NOMO-1 treated with dmso at 0.1 percent for 144 hours (cell line): ENCODE measurements at regions not wholly inside any gene's neighbourhood (a gene's known extent, or its start where the extent isn't known, plus 50 kb on each side); places are given as distances from the start of the nearest gene placed in this dataset.
A peak's percentile ranks its signal among the peaks of the same experiment; 100 is the strongest.
"Not testable (repeated sequence)": the region's sequence is repeated elsewhere in the genome, so short reads cannot be mapped to it uniquely, and the experiment has no call there.

Experiments used
- DNase-seq: peaks from one replicate; lab custom pipeline; 2025; ENCODE audit not compliant: unreplicated experiment; lab: John Stamatoyannopoulos, UW

DNA sequence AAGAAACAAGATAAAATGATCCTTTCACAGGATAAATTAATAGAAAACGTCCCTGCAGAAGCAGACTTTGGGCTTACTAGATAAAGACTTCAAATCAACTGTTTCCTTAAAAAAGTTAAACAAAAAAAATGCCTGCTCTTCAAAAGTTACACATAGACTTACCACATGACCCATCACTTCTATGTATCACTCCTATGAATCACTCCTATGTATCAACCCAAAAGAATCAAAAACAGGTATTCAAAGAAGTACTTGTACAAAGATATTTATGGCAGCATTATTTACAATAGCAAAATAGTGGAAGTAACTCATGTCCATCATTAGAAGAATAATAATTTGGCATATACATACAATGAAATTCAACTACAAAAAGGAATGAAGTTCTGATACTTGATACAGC, 56.3 kb upstream of the PRDM9 start:
- no peak for DNase-seq

DNA sequence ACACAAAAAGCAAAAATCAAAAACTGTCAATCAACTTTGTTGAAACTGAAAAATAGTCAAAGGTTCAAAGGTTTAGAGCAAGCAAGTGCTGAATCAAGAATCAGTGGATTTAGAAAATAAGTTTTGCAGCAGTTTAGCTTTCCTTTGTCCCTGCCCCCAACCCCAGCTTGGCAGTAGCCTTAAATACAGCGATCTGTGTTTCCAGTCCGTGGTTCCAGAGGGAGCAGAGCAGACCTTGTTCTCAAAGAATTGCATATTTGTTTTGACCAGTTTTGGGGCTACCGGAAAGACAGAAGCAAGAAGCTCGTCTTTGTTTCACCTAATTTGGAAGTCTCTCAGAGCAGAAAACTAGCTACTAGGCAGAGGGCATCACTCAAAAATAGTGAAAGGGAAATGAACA, 57.2 kb upstream of the PRDM9 start:
- no peak for DNase-seq

DNA sequence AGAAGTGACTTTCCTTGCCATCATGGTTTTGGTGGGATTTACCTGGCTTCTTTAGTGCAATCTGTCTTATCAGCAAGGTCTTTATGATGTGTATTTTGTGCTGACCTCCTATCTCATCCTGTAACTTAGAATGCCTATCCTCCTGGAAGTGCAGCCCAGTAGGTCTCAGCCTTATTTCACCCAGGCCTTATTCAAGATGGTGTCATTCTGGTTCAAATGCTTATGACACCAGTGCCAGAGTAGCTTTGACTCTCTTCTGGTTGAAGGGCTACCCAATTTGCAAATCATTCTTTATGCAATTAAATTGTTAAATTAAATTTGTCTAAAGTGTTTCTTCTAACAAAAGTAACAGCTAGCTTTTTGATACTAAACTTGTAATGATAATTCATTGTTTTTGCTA, 58.8 kb upstream of the PRDM9 start:
- no peak for DNase-seq

DNA sequence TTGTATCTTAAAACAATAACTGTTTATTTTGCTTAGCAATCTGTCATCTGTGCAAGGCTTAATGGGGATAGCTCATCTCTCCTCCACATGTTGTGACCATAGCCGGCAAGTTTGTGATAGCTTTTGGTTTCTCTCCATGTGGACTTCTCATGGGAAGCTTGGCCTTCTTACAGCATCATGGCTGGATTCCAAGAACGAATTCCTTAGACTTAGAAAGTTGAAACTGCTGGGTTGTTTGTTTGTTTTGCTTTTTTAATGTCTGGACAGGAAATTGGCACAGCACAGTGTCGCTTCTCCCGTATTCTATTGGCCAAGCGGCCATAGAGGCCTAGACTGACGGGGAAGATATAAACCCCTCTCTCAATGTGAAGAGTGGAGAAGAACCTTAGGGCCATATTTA, 61.0 kb upstream of the PRDM9 start:
- no peak for DNase-seq

DNA sequence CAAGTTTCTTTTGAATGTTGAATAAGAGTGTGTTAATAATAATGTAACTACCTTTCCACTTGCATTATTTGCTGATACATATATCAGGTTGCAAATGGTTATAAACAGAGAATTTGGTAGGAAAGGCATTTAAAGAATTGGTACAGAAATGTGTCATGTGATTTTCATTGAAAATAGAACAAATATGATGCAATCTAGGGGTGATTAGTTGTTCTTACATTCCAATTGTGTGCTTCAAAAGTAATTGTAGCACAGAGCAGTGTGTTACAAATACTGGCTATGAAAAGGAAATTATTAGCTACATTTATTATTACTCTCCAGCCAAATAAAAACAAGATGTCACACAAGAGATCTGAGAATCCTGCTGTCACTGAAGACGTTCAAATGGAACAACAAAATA, 61.8 kb upstream of the PRDM9 start:
- DNase-seq = no peak

DNA sequence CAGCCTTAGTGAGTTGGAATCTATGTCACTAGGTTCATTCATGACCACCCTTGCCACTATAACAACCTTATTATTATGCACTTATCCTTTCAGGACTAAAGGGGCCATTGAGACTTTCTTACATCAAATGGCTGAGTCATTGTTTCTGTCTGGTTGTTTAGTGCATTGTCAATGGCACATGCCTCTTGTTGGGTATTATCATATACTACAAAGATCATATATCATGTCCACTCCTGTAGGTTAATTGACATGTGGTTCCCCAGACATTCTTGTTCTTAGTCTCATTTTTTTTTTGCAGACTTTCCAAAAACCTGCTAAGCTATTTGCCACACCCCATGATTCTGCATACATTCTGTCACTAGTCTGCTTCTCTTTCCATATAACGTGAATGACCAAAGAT, 66.7 kb upstream of the PRDM9 start:
- no peak for DNase-seq

DNA sequence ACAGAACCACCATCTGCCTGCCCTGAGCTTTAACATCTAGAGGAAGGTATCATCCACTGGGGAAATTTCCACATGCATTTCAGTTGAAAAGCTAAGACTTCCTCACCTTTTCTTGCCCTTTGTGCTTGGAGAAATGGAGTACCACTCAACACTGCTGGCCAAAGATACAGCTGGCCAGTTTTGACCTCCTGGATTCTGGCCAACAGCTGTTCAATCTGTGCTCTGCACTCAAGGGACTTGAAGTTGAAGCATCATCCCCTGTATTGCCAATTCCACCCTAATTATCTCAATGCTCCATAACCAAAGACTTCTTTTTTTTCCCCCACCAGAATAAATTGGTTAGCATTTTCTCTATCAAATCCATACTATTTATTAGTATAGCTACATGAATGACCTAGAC, 70.4 kb upstream of the PRDM9 start:
- DNase-seq = no peak

DNA sequence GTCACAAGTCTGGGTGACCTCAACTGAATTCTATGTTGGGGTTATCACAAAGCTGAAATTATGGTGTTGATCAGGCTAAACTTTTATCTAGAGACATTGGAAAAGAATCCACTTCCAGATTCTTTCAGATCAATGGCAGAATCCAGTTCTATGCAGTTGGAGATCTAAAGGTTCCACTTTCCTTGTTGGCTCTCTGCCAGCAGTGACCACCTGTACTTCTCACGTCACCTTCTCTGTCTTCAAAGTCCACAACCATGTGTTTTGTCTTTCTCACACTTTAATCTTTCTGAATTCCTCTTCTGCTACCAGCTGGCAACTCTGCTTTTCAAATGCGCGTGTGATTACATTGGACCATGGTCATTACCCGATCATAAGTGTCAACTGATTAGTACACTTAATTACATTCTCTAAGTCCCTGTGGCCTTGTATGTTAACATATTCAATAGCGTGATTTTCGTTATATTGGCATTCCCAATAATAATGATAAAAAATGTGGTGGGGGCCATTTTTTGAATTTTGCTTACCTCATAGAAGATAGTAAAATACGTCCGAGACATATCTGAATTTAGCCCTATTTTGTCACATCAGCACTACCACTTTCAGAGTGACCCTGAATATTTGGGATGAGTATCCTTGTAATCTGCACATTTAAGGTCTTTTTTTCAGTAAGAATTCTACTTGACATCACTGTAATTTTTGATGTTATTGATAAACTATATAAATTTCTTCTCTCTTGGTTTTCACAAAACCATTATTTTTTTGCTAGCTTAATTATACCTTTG, 73.7 kb upstream of the PRDM9 start:
- no peak for DNase-seq

DNA sequence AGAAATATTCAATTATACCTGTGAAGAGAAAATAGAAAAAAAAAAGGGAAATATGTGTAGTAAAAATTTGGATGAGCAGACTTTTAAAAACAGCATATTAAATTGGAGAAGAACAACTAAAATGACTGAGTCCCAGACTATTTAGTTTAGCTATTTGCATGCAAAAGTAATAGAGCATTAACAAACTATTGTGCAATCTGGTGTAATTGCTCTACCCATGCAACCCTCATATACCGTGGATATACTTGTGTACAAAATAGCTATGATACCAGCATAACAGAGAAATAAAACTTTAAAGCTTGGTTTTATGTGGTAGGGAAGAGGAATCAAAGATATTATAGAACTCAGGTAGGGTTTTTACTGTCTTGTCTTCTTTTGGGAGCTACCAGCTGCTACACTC, 78.7 kb upstream of the PRDM9 start:
- no peak for DNase-seq

DNA sequence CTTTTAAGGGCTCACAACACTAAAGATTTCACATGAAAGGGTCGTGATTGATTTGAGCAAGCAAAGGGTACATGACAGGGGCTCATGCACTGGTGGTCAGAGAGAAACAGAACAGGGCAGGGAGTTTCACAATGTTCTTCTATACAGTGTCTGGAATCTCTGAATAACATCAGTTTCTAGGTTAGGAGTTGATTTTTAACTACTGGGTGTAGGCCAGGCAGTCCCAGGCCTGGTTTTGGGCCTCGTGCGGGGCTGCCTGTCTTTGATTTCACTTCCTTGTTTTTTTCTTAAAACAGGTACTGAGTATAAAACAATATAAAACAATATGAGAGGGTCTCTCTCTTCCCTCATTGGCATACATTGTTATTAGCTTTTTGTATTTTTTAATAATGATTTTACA, 87.2 kb upstream of the PRDM9 start:
- peak; percentile 15 for DNase-seq

DNA sequence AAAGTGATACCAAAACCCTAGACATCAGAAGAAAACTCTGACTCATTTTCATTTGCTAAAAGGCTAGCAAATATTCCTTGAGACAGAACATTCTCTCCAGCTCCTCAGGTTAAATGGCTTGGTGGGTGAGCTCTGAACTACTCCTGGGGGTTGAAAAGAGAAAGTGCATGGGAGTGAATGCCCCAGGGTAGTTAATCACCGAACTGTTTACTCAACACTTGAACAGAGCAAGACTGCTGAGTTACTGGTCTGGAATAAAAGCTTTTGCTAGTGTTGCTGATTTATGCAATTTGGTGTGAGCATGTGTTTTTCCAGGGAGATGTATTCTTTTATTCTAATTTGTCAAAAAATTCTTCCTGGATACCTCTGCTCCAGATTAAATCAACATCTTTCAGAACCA, 88.3 kb upstream of the PRDM9 start:
- no peak for DNase-seq

DNA sequence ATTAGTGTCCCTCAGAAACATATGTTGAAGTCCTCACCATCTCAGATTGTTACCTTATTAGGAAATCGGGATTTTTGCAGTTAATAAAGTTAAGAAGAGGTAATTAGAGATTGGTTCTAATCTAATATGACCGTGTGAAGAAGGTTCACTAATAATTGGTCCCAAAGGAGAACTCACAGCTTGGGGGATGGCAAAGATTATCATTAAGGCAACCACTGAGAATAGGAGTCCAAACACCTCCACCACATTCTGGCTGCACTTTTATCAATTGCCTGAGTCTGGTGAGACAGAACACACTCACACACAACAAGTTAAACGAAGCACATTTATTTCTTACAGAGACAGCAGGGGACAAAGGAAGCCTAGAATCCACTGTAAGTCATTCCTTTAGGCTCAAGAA, 94.9 kb upstream of the PRDM9 start:
- no peak for DNase-seq

DNA sequence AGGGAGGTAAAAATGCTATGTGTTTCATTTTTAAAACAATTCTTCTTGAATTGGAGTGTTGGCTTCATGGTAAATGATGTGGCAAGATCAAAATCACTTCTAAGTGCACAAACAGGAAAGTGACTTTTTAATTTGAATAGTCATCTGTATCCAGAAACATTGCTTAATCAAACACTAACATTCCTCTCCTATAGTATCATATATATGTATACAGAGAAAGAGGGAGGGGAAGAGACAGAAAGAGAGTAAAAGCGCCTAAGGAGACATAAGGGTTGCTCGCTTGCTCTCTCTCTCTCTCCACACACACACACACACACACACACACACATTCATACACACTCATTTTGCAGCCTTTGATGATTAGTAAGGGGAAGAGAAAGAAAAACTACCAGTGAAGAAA, 95.4 kb upstream of the PRDM9 start:
- DNase-seq = no peak

DNA sequence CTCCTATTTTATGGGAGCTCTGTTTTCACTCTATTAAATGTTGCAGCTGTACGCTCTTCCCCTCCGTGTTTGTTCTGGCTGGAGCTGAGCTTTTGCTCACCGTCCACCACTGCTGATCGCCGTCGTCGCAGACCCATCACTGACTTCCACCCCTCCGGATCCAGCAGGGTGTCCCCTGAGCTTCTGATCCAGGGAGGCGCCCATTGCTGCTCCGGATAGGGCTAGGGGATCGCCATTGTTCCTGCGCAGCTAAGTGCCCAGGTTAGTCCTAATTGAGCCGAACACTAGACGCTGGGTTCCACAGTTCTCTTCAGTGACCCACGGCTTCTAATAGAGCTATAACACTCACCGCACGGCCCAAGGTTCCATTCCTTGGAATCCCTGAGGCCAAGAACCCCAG, 96.2 kb upstream of the PRDM9 start:
- no peak for DNase-seq

DNA sequence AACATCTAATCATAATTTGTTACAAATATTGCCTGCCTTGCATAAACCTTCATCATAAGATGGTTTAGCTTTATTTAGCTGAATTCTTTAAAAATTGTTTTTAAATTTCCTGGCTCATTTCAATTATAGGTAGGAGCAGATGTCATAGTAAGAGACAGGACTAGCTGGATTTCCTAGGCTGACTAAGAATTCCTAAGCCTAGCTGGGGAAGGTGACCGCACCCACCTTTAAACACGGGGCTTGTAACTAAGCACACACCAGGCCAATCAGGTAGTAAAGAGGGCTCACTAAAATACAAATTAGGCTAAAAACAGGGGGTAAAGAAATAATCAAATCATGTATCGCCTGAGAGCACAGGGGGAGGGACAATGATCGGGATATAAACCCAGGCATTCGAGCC, 96.6 kb upstream of the PRDM9 start:
- not testable (repeated sequence) for DNase-seq

DNA sequence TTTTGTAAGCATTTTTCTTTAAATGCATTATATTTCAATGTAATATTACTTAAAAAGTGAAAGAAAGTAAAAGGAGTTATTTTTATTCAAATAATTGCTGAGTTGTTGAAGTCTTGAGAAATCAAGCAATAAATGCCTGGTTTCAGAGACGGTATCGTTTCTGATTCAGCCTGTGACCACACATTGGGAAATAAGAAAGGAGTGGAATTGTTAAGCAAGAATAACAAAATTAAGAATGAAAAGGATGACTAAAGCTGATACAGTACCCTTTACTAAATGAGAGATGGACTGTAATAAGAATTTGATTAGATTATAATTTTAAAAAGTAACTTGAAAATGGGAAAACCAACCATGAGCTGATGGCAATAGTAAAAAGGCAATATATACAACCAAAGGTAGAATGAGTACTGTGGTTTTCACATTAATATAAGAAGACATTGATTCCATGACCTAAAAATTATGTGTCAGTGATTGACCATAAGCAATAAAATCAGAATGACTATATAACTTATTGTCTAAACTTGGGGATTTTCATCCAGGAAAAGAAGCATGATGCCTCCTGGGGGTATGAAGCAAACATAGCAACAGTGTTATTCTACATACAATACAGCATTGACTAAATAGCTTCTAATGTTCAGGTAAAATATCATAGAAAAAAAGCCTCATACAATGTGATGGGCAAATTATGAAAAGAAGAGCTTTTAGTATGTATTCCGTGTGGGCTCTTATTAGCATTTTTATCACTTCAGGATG, 101.9 kb upstream of the PRDM9 start:
- peak; percentile 82 for DNase-seq

DNA sequence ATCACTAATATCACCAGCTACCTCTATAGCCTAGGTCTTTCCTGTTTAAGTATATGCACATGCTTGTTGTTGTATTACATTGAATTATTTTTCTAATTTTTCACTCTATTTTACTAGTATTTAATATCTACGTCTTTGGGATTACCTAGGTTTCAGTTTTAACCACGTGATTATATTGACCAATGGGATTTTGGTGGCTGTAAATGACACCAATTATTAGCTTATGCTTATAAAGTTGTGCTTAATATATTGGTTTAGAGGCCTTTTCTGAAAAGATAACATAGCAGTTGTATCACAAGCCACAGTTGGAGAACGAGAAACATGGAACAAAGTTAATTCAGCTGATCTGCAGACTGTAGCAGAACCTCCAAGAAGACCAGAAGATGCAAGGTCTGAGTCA, 104.8 kb upstream of the PRDM9 start:
- DNase-seq = no peak

DNA sequence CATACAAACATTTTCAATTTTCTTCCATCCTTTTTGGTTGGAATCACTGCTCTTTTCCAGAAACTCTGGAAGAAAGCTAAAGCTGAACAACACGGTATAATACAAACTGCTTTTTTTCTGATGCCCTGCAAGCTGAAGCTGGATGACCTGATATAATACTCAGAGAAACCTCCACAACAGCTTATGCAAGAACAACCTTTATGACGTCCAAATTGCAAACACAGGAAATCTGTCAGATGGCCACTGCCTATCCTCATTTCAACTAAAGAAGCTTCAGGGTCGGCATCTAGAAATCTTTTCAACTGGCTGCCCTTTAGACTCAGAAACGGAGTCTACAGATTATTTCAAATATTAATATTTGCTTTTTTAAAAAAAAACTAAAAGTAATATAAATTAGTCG, 106.5 kb upstream of the PRDM9 start:
- no peak for DNase-seq

DNA sequence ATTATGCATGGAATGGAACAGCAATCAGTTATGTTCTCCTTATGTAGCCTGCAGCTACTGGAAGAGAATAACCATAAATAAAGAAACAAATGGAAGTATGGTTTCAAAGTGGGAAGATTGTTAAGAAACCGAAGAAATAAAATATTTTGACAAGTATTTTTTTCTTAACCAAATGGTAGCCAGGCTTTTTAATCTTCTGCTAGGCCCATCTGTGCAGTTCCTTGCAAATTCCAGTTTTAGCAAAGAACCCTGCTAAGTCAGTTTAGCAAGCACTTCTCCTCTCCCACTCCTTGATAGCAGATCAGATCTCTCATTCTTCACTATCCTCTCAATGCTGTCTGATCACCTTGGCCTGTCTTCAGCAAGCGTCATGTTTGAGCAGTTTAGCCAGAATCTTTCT, 111.1 kb upstream of the PRDM9 start:
- DNase-seq = no peak

DNA sequence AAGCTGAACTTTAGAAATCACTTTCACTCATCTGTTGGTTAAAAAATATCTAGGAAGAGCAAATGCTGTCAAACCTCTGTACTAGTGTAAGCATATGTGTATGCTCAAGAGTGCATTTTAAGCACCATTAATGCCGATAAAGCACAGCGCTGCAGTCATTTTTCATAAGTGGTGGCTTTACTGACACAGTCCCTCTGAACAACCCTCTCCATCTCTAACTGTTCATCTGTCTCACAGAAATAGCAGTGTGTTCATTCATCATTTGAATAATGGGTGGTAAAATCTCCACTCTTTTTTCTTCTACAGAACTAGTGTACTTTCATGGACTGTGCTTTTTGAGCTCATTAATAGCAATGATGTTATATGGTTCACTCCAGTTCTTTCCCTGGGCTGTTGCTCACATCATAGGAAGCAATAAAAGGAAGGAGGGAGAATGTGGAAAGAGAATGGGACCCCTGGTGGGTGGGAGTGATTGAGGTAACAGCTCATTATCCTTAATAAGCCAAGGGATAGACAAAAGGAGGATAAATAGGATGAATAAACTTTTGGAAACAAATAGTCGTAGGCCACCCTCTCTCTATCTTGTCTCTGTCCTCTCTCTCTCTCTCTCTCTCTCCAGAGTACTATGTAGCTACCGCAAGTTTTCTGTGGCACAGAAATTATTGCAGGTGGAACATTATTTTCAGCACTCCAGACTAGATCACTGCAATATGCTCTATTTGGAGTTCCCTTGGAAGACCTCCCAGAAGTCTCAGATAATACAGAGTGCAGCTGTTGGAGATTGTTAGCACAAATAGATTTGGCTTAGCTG, 117.9 kb upstream of the PRDM9 start:
- DNase-seq = no peak

DNA sequence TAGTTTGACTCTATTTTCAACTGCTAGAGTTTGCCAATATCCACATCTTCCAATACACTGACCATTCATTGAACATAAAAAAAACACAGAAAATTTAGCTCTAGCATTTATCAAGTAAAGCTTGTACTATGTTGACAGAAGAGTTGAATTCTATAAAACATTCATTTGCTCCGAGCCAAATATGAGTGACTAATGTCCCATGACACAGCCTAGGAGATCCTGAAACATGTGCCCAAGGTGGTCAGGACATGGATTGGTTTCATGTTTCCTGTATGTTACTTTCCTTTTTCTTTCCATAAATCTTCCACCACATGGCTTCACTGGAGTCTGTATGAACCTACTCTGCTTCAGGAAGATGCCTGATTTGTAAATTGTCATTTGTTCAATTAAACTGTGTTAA, 122.4 kb upstream of the PRDM9 start:
- no peak for DNase-seq

DNA sequence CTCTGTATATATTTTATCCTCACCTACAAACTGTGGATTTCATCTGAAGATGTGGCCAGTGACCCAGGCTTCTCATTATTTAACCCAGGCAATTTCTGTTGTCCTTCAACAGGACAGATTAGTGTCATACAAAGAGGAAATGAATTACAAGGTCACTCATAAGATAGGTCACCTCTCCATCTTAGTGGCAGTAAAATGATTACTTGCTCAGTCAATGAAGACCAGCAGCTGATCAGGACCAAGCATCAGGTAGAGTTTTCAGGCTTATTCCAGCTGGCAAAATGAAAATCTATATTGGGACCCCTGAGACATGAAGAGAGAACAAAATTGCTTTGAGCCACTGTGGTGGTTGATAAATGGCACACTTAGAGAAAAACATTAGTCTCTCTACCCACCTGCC, 135.2 kb upstream of the PRDM9 start:
- no peak for DNase-seq
